ENCODE measurements at regions not wholly inside any gene's neighbourhood (a gene's known extent, or its start where the extent isn't known, plus 50 kb on each side); places are given as distances from the start of the nearest gene placed in this dataset.
"Not testable (repeated sequence)": the region's sequence is repeated elsewhere in the genome, so short reads cannot be mapped to it uniquely, and the experiment has no call there.

- DNase-seq = no peak
Observed at GRCh38 chr3:20322085-20322484, 136.1 kb upstream of the SGO1 start.

- no peak for DNase-seq
Observed at GRCh38 chr3:20321391-20322047, 135.5 kb upstream of the SGO1 start.

- no peak for DNase-seq
Observed at GRCh38 chr3:20320489-20320888, 134.5 kb upstream of the SGO1 start.

GRCh38 chr3:20319551-20319950 is 133.5 kb upstream of the SGO1 start:
- DNase-seq = no peak

- no peak for DNase-seq
Observed at GRCh38 chr3:20317616-20318015, 131.6 kb upstream of the SGO1 start.

- DNase-seq = no peak
Observed at GRCh38 chr3:20316238-20316637, 130.2 kb upstream of the SGO1 start.

GRCh38 chr3:20310629-20311028 is 124.6 kb upstream of the SGO1 start:
- no peak for DNase-seq

GRCh38 chr3:20307383-20307782 is 121.4 kb upstream of the SGO1 start:
- no peak for DNase-seq

GRCh38 chr3:20305647-20306046 is 119.6 kb upstream of the SGO1 start:
- no peak for DNase-seq

GRCh38 chr3:20302766-20303165 is 116.8 kb upstream of the SGO1 start:
- DNase-seq = no peak

- no peak for DNase-seq
Observed at GRCh38 chr3:20288050-20288449, 102.0 kb upstream of the SGO1 start.

- DNase-seq = no peak
Observed at GRCh38 chr3:20280257-20280656, 94.3 kb upstream of the SGO1 start.

- not testable (repeated sequence) for DNase-seq
Observed at GRCh38 chr3:20265977-20266376, 80.0 kb upstream of the SGO1 start.

- no peak for DNase-seq
Observed at GRCh38 chr3:20264900-20265567, 79.0 kb upstream of the SGO1 start.

GRCh38 chr3:20258371-20258770 is 72.4 kb upstream of the SGO1 start:
- DNase-seq = no peak

- no peak for DNase-seq
Observed at GRCh38 chr3:20256144-20256543, 70.1 kb upstream of the SGO1 start.

- DNase-seq = no peak
Observed at GRCh38 chr3:20254268-20255117, 68.5 kb upstream of the SGO1 start.

GRCh38 chr3:20250786-20251185 is 64.8 kb upstream of the SGO1 start:
- DNase-seq = no peak

GRCh38 chr3:20250314-20250713 is 64.3 kb upstream of the SGO1 start:
- DNase-seq = no peak

- no peak for DNase-seq
Observed at GRCh38 chr3:20246662-20247061, 60.7 kb upstream of the SGO1 start.

GRCh38 chr3:20245781-20246180 is 59.8 kb upstream of the SGO1 start:
- DNase-seq = no peak

GRCh38 chr3:20240154-20240883 is 54.3 kb upstream of the SGO1 start:
- DNase-seq = no peak

GRCh38 chr3:20238199-20238598 is 52.2 kb upstream of the SGO1 start:
- DNase-seq = not testable (repeated sequence)
